Uterus (tissue), 3 donors: ENCODE measurements at regions not wholly inside any gene's neighbourhood (a gene's known extent, or its start where the extent isn't known, plus 50 kb on each side); places are given as distances from the start of the nearest gene placed in this dataset.
"Not testable (repeated sequence)": the region's sequence is repeated elsewhere in the genome, so short reads cannot be mapped to it uniquely, and the experiment has no call there.

Experiments
- DNase-seq, 2 donors: peaks; one replicate each; pipeline ENCODE4 v3.0.0-alpha.2; 2019 to 2020
- H3K27ac ChIP-seq, 2 donors: fragments of 200-600 bp; sonication (generic); 1 replicate in 1 of 2; 2 replicates in 1 of 2; pipeline ENCODE4 v1.5.1; 2016 to 2018
- H3K27me3 ChIP-seq, 2 donors: fragments of 200-600 bp; sonication (generic); one replicate each; pipeline ENCODE4 v1.5.1; 2018 to 2019; ENCODE audit warnings: control low read depth in 1 of 2
- H3K36me3 ChIP-seq, 2 donors: fragments of 200-600 bp; sonication (generic); one replicate each; pipeline ENCODE4 v1.5.1; 2019; ENCODE audit warnings: control low read depth in 1 of 2
- H3K4me1 ChIP-seq, 2 donors: fragments of 200-600 bp; sonication (generic); one replicate each; pipeline ENCODE4 v1.5.1; 2018 to 2019; ENCODE audit warnings: control low read depth in 1 of 2
- H3K4me3 ChIP-seq, 2 donors: fragments of 200-600 bp; sonication (generic); 1 replicate in 1 of 2; 2 replicates in 1 of 2; pipeline ENCODE4 v1.5.1; 2018 to 2019; ENCODE audit warnings: mild to moderate bottlenecking in 1 of 2
- H3K9me3 ChIP-seq, 2 donors: fragments of 200-600 bp; sonication (generic); one replicate each; pipeline ENCODE4 v1.5.1; 2019; ENCODE audit warnings: control low read depth in 1 of 2
- POLR2A ChIP-seq, 2 donors: fragments of 450-650 bp; IDR thresholded peaks; one replicate each; pipeline ENCODE4 v1.6.1; 2016; ENCODE audit warnings: antibody characterized with exemption in 2 of 2, mild to moderate bottlenecking in 1 of 2, moderate library complexity in 1 of 2
- intact Hi-C: fragments of 100-400 bp; cut with DNase I; formaldehyde crosslinking; loops from one replicate; pipeline ENCODE4 v1.15.1; 2023; ENCODE audit warnings: low total_unique reads
- TF ChIP-seq, protein P1 (sequence below), 4 experiments: fragments of 200-600 bp in 2 of 4; fragments of 450-650 bp in 2 of 4; sonication (generic) in 2 of 4; IDR thresholded peaks; one replicate each; pipeline ENCODE4 v1.5.1; 2016 to 2019; ENCODE audit warnings: antibody characterized with exemption in 4 of 4, mild to moderate bottlenecking in 2 of 4, moderate library complexity in 1 of 4
- donor health status: DM: yes; HTN: yes; CAD: no.

DNA sequence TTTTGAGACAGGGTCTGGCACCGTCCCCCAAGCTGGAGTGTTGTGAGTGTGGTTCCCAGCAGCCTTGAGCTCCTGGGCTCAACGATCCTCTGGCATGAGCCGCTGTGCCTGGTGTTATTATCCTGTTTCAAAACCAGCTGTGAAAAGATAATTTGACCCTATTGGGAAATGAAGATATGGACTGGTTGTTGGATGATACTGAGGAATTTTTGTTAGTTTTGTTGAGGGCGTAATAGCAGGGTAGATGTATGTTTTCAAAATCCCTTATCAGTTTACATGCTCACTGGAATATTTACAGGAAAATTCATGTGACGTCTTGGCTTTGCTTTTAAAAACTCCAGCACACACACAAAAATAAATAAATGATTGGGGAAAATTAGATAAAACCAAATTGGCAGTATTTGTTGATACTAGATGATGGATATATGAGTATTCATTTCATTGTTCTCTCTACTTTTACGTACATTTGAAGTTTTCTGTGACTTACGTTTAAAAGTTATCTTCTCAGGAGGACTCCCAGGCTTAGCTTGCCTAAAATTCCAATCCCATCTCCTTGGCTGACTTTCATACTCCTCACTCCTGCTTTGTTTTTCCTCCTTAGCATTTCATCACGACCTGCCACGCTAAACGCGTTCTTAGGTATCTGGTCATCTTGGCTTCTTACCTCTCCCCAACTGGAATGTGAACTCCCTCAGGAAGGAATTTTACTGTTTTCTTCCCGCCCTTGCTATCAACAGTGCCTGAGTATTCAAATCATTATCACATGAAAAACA, 56.8 kb upstream of the TFRC start:
- peak overlapping the region; percentile 72 to 85 for H3K27ac ChIP-seq

GRCh38 chr3:196136640-196136989, 54.7 kb upstream of the TFRC start:
- DNase-seq, H3K27me3 ChIP-seq, H3K9me3 ChIP-seq, intact Hi-C loops, H3K4me3 ChIP-seq, H3K4me1 ChIP-seq, H3K36me3 ChIP-seq: not testable (repeated sequence)
- H3K27ac ChIP-seq, result peak overlapping the region; percentile 72 to 85

More for the DNA sequence above, 56.8 kb upstream of the TFRC start:
- DNase-seq, result peak; percentile 34 to 63
- H3K36me3 ChIP-seq, result no peaks in the 10 kb centered on the region
- no peak for TF ChIP-seq POLR2A (IDR thresholded peaks at IDR 0.05)
- TF ChIP-seq, protein P1, sequence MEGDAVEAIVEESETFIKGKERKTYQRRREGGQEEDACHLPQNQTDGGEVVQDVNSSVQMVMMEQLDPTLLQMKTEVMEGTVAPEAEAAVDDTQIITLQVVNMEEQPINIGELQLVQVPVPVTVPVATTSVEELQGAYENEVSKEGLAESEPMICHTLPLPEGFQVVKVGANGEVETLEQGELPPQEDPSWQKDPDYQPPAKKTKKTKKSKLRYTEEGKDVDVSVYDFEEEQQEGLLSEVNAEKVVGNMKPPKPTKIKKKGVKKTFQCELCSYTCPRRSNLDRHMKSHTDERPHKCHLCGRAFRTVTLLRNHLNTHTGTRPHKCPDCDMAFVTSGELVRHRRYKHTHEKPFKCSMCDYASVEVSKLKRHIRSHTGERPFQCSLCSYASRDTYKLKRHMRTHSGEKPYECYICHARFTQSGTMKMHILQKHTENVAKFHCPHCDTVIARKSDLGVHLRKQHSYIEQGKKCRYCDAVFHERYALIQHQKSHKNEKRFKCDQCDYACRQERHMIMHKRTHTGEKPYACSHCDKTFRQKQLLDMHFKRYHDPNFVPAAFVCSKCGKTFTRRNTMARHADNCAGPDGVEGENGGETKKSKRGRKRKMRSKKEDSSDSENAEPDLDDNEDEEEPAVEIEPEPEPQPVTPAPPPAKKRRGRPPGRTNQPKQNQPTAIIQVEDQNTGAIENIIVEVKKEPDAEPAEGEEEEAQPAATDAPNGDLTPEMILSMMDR (IDR thresholded peaks at IDR 0.05), result peak in 1 of 4 experiments; percentile 7
- peaks cover 0 to 4% of the 10 kb centered on the region in 2 donors for H3K4me1 ChIP-seq
- intact Hi-C loops, result no loop called here
- no peak overlapping the region for H3K4me3 ChIP-seq
- H3K27me3 ChIP-seq, result no peaks in the 10 kb centered on the region
- no peaks in the 10 kb centered on the region for H3K9me3 ChIP-seq

GRCh38 chr3:196135693-196136639, 54.1 kb upstream of the TFRC start:
- peaks cover 0 to 4% of the 10 kb centered on the region in 2 donors for H3K4me1 ChIP-seq
- no peaks in the 10 kb centered on the region for H3K9me3 ChIP-seq
- no peak for DNase-seq
- H3K36me3 ChIP-seq, result no peaks in the 10 kb centered on the region
- TF ChIP-seq, protein P1 (IDR thresholded peaks at IDR 0.05), result no peak
- TF ChIP-seq POLR2A (IDR thresholded peaks at IDR 0.05), result no peak
- peak overlapping the region; percentile 72 to 85 for H3K27ac ChIP-seq
- no peak overlapping the region for H3K4me3 ChIP-seq
- intact Hi-C loops, result no loop called here
- H3K27me3 ChIP-seq, result no peaks in the 10 kb centered on the region

DNA sequence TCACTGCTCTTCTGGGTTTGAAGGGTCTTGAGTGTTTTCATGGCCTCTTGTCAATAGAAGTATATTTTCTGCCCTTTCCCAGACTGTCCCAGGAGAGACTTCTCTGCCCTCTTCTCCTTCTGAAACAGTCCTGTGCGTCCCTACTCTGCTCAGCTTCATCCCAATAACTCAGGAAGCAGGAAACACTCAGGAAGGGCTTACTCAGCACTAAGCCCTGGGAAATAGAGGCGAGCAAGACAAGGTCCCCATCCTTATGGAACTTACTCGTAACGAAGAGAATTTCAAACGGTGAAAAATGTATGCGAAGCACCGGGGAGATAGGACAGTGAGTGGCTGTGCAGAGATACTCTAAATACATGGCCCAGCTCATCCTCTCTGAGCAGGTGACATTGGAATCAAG, 52.8 kb upstream of the TFRC start:
- no peaks in the 10 kb centered on the region for H3K27me3 ChIP-seq
- no peaks in the 10 kb centered on the region for H3K9me3 ChIP-seq
- intact Hi-C loops, result no loop called here
- no peaks in the 10 kb centered on the region for H3K36me3 ChIP-seq
- no peak overlapping the region for H3K4me3 ChIP-seq
- DNase-seq, result no peak
- H3K27ac ChIP-seq, result peak overlapping the region in 1 of 2 donors; percentile 72
- H3K4me1 ChIP-seq, result peaks cover 0 to 4% of the 10 kb centered on the region in 2 donors
- TF ChIP-seq, protein P1 (IDR thresholded peaks at IDR 0.05), result no peak
- no peak for TF ChIP-seq POLR2A (IDR thresholded peaks at IDR 0.05)

- H3K36me3 ChIP-seq, H3K4me1 ChIP-seq, H3K27me3 ChIP-seq, H3K27ac ChIP-seq, intact Hi-C loops, H3K4me3 ChIP-seq, H3K9me3 ChIP-seq, DNase-seq: not testable (repeated sequence)
These were observed 52.0 kb upstream of the TFRC start for GRCh38 chr3:196133869-196134268.

GRCh38 chr3:196131921-196132320, 50.0 kb upstream of the TFRC start:
- Histone ChIP-seq H3K27ac (no peak overlapping the region), H3K4me3 (no peak overlapping the region), H3K4me1 (no peaks in the 10 kb centered on the region), H3K27me3 (no peaks in the 10 kb centered on the region), H3K9me3 (no peaks in the 10 kb centered on the region), H3K36me3 (no peaks in the 10 kb centered on the region)
- TF ChIP-seq POLR2A (IDR thresholded peaks at IDR 0.05), result no peak
- TF ChIP-seq, protein P1 (IDR thresholded peaks at IDR 0.05), result no peak
- intact Hi-C loops, result no loop called here
- DNase-seq, result no peak
